ENCODE measurements at regions not wholly inside any gene's neighbourhood (a gene's known extent, or its start where the extent isn't known, plus 50 kb on each side); places are given as distances from the start of the nearest gene placed in this dataset.

DNA sequence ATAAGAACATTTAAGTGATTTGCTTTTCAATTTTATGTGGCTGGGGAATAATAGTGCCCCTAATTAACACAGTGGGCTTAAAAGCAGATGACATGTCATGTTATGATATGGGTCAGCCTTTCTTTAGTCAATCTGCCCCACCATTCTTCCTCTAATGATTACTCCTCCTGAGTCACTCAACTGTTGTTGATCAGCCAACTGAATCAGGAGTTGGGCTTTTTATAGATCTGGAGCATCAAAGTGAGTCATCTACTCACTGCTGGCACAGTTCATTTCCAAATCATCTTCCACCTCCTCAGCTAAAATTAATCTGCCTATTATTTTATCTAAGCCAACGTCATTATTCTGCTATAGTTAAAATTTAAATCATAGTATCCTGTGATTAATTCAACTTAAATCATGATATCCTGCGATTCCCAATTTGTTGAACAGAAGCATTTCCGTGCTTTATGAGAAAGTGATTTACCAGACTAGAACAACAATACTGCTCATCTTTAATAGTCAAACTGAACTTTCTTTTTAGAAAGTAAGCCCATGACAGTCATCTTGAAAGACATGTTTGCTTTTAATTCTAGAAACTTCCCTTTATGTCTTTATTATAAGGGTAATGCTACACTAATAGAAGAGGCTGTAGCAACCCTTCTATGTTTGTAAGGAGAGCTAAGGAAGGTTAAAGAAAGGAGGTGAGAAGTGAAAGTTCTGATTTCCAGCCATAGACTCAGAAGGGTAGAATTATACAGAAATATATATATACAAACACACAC lies 551.4 kb downstream of the TBC1D4 start:
- DNase-seq: no peak

DNA sequence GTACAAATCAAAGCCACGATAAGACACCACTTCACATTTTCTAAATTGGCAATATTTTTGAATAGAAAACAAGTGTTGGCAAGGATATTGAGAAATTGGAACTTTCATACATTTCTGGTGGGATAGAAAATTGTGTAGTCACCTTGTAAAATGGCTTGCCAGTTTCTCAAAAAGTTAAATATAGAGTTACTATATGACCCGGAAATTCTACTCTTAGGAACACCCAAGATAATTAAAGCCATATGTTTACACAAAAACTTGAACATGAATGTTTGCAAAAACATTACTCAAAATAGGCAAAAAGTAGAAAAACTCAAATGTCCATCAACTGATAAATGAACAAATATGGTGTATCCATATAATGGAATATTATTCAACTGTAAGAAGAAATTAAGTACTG lies 552.5 kb downstream of the TBC1D4 start:
- DNase-seq: no peak

DNA sequence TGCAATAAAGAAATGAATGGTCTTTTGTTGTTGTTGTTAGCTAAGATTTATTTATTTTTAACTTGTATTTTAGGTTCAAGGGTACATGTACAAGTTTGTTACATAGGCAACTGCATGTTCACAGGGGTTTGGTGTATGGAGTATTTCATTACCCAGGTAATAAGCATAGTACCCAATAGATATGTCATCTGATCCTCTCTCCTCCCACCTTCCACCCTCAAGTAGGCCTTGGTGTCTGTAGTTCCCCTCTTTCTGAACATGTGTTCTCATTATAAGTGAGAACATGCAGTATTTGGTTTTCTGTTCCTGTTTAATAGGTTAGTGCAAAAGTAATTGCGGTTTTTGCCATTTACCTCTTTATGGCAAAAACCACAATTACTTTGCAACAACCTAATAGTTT lies 554.1 kb downstream of the TBC1D4 start:
- no peak for DNase-seq

DNA sequence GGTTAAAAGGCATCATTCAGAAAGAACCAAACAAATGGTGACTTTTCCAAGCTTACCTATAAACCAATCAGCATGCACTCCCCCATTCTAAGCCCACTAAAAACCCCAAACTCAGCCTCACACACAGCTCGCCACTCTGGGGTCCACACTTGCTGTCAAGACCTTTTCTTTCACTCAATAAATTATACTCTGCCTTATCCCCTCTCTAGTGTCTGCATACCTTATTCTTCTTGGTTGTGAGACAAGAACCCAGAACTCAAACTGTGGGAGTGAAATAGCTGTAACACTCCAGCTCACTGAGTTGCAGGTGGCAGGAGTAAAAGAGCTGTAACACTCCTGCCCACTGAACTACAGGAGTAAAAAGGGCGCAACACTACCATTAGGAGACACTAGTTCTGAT lies 559.0 kb downstream of the TBC1D4 start:
- no peak for DNase-seq

DNA sequence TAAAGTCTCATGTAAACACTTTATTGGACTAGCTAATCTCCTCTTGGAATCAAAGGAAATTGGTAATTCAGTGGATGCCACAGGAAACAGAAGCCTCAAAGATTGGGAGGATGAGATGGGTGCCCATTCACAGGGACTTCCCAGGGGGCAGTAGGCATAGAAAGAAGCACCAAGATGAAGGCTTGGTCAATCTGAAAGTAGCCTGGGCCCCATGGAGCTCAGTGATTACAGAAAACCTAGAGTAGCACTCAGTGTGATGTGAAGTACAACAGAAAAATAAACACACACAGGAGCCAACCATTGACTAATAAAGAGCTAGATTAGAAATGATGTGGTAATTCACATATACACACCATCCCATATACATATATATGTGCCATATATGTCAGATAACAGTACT lies 560.6 kb downstream of the TBC1D4 start:
- DNase-seq: no peak

DNA sequence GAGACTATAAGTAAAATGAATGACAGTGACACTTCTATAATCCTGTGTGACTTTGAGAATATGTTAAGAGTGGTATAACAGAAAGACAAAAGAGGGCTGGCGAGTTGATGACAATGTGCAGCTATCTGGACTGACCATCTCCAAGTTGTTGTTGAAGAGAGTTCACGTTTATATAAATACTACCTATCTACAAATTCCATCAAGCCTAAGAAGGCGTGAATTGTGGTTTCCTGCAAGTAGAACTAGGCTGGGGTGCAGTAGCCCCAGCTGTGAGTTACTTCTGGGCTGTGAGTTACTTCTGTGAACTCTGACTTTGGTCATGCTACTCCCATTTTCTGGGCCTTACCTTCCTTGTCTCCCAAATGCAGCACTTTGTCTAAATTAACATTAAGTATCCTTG lies 561.0 kb downstream of the TBC1D4 start:
- no peak for DNase-seq

DNA sequence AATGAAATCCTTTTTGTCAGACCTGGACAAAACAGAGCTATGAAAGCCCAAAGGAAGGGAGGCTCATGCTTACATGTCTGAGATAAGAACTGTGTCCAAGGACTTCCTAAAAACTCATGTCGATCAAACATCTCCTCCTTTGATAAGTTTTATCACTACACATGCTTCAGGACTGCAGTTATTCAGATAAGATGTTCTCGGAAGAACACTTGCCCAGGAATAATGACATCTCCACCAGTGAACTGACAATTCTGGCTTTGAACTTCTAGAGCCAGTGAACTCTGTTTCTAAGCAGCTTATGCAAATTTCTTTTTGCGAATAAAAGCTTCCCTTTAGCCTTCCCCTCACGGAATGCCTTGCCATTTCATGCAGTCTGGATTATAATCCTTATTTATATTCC lies 561.6 kb downstream of the TBC1D4 start:
- no peak for DNase-seq

DNA sequence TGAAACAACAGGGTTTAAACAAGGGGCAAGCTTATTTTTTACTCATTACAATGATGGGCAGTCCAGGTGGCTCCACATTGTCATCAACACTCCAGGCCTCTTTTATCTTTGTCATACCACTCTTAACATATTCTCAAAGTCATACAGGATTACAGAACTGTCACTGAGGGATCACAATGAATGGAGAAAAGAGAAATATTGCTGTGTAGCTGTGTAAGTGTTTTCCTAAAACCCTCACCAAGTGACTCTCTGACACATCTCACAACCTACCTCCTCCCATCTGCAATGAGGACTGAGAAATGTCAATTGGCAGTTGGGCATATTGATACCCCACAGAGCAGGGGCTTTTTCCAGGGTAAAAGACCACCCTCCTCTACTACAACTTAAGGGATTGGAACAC lies 562.1 kb downstream of the TBC1D4 start:
- no peak for DNase-seq

DNA sequence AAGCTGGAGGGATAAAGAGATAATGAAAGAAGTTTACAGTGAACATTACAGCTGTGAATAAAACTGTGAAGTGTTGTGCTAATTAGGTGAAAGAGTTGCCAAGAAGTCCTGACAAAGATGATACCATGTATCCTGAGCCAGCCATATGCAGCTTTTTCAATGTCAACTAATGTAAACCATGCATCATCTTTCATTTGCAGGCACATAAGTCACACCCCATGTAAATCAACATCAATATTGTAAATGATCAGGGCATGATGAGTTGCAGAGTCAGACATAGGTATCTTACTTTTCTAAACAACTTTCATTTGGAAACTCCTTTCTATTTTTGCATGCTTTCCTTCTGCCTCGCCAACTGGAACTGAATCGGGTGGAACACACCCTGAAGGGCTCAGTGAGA lies 569.1 kb downstream of the TBC1D4 start:
- no peak for DNase-seq

DNA sequence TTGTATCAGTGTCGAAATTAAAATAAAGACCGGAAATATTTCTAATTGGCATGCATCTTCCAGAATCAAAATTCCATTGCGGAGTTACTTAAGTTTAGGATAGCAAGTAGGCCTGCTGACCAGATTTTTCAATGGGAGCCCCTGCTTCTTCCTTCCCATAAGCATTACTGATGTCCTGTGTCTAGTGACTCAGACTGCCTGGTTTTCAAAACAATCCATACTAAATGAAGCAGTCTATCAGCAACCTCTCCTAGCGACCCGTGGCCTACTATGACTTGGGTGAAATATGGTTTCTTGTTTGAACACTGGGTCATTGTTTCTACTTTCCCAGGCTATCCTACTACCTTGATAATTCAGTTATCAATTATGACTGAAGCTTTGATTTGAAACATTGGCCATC lies 571.6 kb downstream of the TBC1D4 start:
- no peak for DNase-seq

DNA sequence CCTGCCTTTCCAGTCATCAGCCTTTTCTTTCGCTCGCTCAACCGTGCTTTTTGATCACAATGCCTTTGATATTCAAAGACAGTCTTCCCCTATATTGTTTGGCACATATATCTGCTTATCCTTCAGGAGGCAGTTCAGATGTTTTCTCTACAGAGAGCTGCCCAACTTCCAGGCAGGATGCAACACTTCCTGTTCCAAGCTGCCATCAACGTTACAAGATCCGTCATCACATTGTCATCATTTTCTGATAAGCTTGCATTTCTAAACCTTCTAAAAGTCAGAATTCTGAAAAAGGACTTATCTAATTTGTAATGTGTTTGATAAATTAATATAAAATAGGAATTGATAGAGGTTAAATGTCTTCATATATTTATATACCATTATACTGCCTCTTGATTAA lies 574.2 kb downstream of the TBC1D4 start:
- no peak for DNase-seq

DNA sequence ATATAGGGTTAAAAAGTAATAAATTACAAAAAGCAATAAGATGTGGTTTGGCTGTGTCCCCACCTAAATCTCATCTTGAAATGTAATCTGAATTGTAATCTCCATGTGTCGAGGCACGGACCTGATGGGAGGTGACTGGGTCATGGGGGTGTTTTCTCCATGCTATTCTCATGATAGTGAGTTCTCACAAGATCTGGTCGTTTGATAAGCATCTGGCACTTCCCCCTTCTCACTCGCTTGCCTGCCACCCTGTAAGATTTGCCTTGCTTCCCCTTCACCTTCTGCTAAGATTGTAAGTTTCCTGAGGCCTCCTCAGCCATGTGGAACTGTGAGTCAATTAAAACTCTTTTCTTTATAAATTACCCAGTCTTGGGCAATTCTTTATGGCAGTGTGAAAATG lies 577.4 kb downstream of the TBC1D4 start:
- DNase-seq: no peak

DNA sequence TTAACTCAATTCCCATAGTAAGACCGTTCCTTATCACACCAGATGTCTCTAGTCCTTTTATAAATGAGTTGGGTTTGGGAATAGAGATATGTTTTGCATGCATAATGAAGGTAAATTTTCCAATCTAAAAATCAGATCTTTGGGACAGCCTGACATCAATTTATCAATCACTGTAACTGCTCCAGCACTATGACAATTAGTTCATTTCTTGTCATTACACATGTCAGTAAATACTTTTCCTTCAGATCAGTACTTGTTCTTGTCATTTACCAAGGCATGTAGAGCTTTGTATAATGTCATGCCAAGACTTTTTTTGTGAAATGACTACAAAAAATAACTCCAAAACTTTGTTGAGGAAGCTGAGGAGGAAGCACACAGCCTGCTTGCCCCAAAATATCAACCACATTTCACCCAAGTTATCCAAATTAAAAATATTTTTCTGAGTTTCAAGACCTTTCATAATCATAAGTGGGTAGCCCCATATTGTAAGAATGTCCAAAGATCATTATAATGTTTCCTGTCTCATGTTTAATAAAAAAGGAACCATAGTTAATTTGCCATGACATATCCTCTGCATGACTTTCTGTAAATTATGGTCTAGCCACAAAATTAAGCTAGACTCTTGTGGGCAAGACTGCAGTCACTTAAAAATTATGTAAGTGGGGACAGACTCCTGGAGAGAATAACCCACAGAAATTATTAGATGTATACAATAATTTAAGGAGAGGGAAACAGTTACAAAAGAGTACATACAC lies 586.8 kb downstream of the TBC1D4 start:
- DNase-seq: no peak

DNA sequence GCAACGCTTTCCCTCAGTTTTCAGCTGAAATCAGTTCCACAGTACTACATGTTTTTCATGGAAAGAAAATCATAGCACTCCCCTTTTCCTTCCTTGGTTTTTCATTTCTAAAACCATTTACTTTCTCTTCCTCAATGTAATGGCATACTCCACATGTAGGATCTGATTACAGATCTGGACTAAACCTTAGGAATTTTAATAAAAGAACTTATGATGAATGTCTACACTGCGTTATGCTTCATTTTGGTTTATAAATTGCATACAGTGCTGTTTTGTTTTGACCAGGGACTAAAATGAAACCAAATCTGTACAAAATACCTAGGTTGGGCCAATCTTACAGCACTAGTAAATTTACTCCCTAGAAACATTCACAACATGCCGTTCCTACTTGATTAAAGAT lies 589.9 kb downstream of the TBC1D4 start:
- no peak for DNase-seq

DNA sequence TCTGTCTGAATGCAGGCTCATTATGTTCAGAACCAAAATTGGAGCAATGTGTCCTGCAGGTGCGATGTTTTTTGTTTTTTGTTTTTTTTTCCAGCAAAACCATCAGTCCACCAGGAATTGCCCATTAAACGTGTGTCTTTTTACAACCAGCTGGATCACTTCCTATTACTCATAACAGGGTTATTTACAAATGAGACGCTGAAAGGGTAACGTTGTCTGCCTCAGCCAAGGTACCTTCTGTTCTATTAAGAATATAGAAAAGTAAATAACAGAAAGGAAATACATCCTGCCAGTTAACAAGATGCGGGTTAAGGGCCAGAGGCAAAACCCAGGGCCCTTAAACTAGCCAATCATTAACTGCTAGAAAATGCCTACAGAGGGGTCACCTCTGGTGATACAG lies 590.4 kb downstream of the TBC1D4 start:
- DNase-seq: no peak

DNA sequence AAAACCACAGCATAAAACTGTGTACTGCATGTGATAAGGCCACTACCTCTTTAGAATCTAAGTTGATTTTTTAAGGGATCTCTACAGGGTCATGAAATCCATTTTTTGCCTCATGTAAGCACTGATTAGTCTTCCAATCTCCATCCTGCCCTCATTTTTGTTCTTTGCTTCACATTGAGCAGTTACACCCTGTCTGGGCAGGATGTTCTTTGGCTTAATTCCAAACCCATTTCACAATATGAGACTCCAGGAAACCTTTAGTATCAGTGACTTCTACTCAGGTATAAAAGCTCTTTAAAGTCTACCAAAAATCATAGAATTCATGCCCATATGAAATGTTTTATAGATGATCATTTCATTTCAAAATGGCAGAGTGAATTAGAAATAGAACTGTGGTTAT lies 592.6 kb downstream of the TBC1D4 start:
- DNase-seq: no peak

DNA sequence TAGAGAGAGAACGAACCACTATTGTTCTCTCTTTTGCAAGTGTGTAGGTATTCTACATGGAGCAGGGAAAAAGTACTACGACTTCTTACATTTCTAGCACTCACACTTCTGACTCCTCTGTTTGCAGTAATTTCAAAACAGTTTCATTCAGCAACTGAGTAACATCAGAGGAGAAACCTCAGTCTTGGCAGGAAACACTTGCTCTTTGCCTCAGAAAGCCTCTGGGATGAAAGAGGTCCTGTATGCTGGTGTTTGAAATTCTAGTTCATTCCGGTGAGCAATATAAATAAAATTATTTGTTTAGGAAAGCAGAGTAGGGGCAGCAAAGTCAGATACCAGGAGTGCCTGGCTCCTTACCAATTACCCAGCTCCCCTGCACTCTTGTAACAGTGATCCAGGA lies 595.5 kb downstream of the TBC1D4 start:
- no peak for DNase-seq

DNA sequence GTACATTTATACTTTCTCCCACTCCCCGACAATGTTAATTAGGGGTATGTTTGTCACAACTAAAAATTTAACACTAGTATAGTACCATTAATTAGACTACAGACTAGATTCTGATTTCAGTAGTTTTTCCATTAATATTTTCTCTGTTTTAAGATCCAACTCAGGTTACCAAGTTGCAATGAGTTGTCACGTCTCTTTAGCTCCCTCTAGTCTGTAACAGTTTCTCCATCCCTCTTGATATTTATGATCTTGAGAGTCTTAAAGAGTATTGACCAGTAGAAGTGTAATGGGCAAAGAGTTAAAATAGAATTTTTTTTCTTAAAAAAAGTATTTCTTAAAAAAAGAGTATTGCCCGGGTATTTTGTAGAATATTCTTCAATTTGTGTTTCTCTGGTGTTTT lies 598.1 kb downstream of the TBC1D4 start:
- no peak for DNase-seq

DNA sequence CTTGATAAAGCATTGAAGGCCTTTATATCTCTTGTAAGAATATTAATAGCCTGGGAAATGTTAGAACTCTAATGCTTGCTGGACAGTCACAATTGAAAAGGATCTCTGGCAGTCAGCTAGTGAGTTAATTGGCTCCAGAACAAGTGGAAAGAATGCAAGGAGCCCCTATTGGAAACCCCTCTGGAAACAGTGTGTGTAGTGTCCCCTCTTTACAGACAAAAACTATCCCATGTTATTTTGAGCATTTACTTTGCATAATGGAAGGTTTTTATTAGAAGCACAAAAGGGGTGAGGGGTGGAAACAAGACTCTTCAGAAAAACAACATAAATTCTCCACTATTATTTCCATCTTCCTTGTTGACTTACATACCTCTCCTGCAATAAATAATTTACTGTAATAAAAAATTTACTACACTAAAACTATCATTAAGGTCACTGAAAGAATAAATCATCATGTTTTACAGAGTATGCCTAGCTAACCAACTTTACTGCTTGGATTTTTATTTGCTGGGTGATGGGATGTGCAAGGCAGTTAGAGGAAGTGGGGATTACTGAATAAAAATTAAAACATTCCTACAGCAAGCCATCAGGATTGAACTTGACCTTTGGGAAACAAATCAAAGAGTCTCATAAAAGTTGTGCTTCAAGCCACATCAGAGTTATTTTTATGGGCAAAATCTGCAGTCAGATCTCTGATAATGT lies 610.4 kb downstream of the TBC1D4 start:
- no peak for DNase-seq

DNA sequence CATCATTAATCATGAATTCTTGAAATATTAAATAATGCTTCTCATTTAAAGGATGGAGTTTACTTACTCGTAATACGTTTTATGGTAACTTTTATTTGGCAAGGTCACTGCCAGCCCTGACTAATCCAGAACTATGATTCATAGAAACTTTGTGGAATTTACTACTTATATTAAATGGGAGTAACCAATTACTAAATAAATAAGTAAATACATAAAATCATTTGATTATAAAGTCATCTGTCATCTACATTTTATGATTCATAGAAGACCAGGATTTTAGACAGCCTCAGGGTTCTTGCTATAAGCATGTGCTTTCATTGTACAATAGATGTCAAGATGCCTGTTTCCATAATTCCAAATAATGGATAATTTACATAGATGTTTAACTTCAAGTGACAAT lies 611.1 kb downstream of the TBC1D4 start:
- no peak for DNase-seq

DNA sequence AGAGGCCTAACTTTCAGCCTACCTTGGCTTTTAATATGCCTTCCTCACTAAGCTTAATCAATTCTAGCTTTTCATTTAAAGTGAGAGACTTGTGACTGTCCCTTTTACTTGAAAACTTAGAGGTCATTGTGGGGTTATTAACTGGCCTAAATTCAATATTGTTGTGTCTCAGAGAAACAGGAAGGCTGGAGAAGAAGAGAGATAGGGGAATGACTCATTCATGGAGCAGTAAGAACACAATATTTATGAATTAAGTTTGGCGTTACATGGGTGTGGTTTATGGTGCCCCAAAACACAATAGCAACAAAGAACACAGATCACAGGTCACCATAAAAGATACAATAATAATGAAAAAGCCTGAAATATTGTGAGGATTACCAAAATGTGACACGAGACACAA lies 612.1 kb downstream of the TBC1D4 start:
- DNase-seq: no peak

DNA sequence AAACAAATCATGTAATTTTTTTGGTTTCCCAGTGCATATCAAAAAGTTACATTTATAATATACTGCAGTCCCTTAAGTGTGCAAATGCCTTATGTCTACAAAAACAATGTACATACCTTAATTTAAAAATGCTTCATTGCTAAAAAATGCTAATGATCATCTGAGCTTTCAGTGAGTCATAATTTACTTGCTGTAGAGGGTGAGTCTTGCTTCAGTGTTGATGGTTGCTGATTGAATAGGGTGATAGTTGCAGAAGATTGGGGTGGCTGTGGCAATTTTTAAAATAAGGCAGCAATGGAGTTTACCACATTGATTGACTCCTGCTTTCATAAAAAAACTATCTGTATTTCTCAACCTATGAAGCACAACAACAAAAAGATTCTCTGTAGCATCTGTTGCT lies 613.9 kb downstream of the TBC1D4 start:
- DNase-seq: no peak

DNA sequence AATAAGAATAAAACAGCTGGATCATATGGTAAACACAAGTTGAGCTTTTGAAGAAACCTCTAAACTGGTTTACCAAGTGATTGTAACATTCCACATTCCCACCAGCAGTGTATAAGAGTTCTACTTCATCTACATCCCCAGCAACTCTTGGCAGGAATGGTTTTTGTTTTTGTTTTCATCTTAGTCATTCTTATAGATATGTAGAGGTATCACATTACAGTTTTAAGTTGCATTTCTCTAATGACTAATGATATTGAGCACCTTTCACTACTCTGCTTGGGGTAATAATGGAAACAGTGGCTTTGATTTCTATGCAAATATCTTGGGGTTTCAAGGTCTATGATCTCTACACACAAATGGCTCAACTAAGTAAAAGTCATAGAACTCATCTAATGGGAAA lies 614.5 kb downstream of the TBC1D4 start:
- no peak for DNase-seq

DNA sequence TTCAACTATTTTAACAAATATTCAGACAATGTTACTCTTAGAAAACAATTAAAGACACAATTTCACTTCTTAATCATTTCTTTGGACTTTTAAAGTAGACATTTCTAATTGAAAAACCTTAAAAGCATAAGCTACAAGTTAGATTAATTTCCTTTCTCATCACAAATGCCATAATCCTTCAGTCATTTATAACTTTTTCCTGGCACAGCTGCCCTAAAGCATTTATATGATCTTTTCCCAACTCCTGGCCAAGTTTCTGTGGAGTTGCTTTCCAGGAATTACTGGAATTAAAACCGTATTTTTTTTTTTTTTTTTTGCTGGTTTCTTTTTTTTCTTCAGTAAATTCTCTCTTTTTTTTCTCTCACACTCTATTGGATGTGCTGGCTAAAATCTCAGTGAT lies 615.9 kb downstream of the TBC1D4 start:
- no peak for DNase-seq

All from CD4-positive, alpha-beta T cell treated with Interleukin-6 for 4 hours (primary cell).